GM19025 (cell line): ENCODE measurements at regions not wholly inside any gene's neighbourhood (a gene's known extent, or its start where the extent isn't known, plus 50 kb on each side); places are given as distances from the start of the nearest gene placed in this dataset.

Experiments used
- ATAC-seq: cut with Tn5 transposase; IDR thresholded peaks from one replicate; pipeline ENCODE4 v1.9.1; 2021; ENCODE audit warnings: mild to moderate bottlenecking, low read depth, moderate library complexity; ENCODE audit not compliant: unreplicated experiment

GRCh38 chr21:41671859-41672542 is 94.9 kb downstream of the RIPK4 start:
- no peak for ATAC-seq

GRCh38 chr21:41671212-41671762 is 95.6 kb downstream of the RIPK4 start:
- ATAC-seq = no peak

- no peak for ATAC-seq
These were observed 96.6 kb downstream of the RIPK4 start for GRCh38 chr21:41670056-41670805.

- no peak for ATAC-seq
These were observed 97.4 kb downstream of the RIPK4 start for GRCh38 chr21:41669533-41669830.

GRCh38 chr21:41668686-41669532 is 97.9 kb downstream of the RIPK4 start:
- ATAC-seq = no peak

GRCh38 chr21:41668051-41668541 is 98.8 kb downstream of the RIPK4 start:
- no peak for ATAC-seq

- no peak for ATAC-seq
These were observed 99.7 kb downstream of the RIPK4 start for GRCh38 chr21:41667136-41667535.

- no peak for ATAC-seq
These were observed 100.2 kb downstream of the RIPK4 start for GRCh38 chr21:41666641-41667081.

- no peak for ATAC-seq
These were observed 100.9 kb downstream of the RIPK4 start for GRCh38 chr21:41665766-41666595.

GRCh38 chr21:41664881-41665765 is 101.7 kb downstream of the RIPK4 start:
- ATAC-seq = no peak

- peak; percentile 76 for ATAC-seq
These were observed 102.8 kb downstream of the RIPK4 start for GRCh38 chr21:41663805-41664788.

- no peak for ATAC-seq
These were observed 104.1 kb downstream of the RIPK4 start for GRCh38 chr21:41662761-41663160.

- ATAC-seq = no peak
These were observed 104.7 kb downstream of the RIPK4 start for GRCh38 chr21:41662161-41662560.

- ATAC-seq = no peak
These were observed 106.1 kb downstream of the RIPK4 start for GRCh38 chr21:41660748-41661147.

GRCh38 chr21:41659791-41660560 is 106.9 kb downstream of the RIPK4 start:
- ATAC-seq = no peak

- ATAC-seq = no peak
These were observed 109.8 kb downstream of the RIPK4 start for GRCh38 chr21:41656946-41657525.

- no peak for ATAC-seq
These were observed 111.6 kb downstream of the RIPK4 start for GRCh38 chr21:41655259-41655658.
